Upper lobe of right lung (tissue), 1 donor: ENCODE measurements at regions not wholly inside any gene's neighbourhood (a gene's known extent, or its start where the extent isn't known, plus 50 kb on each side); places are given as distances from the start of the nearest gene placed in this dataset.

Experiments
- ATAC-seq: fragments of 200-7000 bp; cut with Tn5 transposase; one replicate; pipeline ENCODE4 v1.9.1; 2020; ENCODE audit warnings: mild to moderate bottlenecking, moderate library complexity
- DNase-seq: peaks from one replicate; pipeline ENCODE4 v3.0.0-alpha.2; 2020
- H3K27ac ChIP-seq: fragments of 200-600 bp; one replicate; pipeline ENCODE4 v1.8.0; 2022
- H3K27me3 ChIP-seq: fragments of 200-600 bp; one replicate; pipeline ENCODE4 v1.8.0; 2022; ENCODE audit warnings: mild to moderate bottlenecking
- H3K36me3 ChIP-seq: fragments of 200-600 bp; one replicate; pipeline ENCODE4 v1.8.0; 2022
- H3K4me1 ChIP-seq: fragments of 200-600 bp; one replicate; pipeline ENCODE4 v1.8.0; 2022
- H3K4me3 ChIP-seq: fragments of 200-600 bp; one replicate; pipeline ENCODE4 v1.8.0; 2022; ENCODE audit warnings: mild to moderate bottlenecking
- H3K9me3 ChIP-seq: fragments of 200-600 bp; one replicate; pipeline ENCODE4 v1.8.0; 2022
- intact Hi-C: fragments of 100-400 bp; cut with DNase I; formaldehyde crosslinking; loops from one replicate; pipeline ENCODE4 v1.11.0; 2022
- TF ChIP-seq, protein P1 (sequence below): fragments of 200-600 bp; IDR thresholded peaks from one replicate; pipeline ENCODE4 v1.8.0; 2022; ENCODE audit warnings: antibody characterized with exemption
- donor health status: DM: no; HTN: yes; CAD: no; lungs with severe emphysema.

GRCh38 chr16:77085981-77086380 lies 105.0 kb upstream of the MON1B start:
- TF ChIP-seq, protein P1, sequence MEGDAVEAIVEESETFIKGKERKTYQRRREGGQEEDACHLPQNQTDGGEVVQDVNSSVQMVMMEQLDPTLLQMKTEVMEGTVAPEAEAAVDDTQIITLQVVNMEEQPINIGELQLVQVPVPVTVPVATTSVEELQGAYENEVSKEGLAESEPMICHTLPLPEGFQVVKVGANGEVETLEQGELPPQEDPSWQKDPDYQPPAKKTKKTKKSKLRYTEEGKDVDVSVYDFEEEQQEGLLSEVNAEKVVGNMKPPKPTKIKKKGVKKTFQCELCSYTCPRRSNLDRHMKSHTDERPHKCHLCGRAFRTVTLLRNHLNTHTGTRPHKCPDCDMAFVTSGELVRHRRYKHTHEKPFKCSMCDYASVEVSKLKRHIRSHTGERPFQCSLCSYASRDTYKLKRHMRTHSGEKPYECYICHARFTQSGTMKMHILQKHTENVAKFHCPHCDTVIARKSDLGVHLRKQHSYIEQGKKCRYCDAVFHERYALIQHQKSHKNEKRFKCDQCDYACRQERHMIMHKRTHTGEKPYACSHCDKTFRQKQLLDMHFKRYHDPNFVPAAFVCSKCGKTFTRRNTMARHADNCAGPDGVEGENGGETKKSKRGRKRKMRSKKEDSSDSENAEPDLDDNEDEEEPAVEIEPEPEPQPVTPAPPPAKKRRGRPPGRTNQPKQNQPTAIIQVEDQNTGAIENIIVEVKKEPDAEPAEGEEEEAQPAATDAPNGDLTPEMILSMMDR, result no peak
- H3K36me3 ChIP-seq, result no peaks in the 10 kb centered on the region
- intact Hi-C loops, result no loop called here
- H3K9me3 ChIP-seq, result no peaks in the 10 kb centered on the region
- ATAC-seq, result no peak
- no peaks in the 10 kb centered on the region for H3K27me3 ChIP-seq
- no peak overlapping the region for H3K4me3 ChIP-seq
- no peaks in the 10 kb centered on the region for H3K4me1 ChIP-seq
- no peak overlapping the region for H3K27ac ChIP-seq
- no peak for DNase-seq

GRCh38 chr16:77090062-77090461 lies 100.9 kb upstream of the MON1B start:
- intact Hi-C loops, result no loop called here
- Histone ChIP-seq H3K9me3 (no peaks in the 10 kb centered on the region), H3K27me3 (no peaks in the 10 kb centered on the region), H3K27ac (no peak overlapping the region), H3K4me1 (no peaks in the 10 kb centered on the region), H3K4me3 (no peak overlapping the region), H3K36me3 (no peaks in the 10 kb centered on the region)
- TF ChIP-seq, protein P1, result no peak
- no peak for DNase-seq
- ATAC-seq, result no peak

GRCh38 chr16:77093309-77093708 lies 97.7 kb upstream of the MON1B start:
- intact Hi-C loops, result no loop called here
- TF ChIP-seq, protein P1, result no peak
- no peaks in the 10 kb centered on the region for H3K9me3 ChIP-seq
- ATAC-seq, result no peak
- H3K27me3 ChIP-seq, result no peaks in the 10 kb centered on the region
- H3K4me1 ChIP-seq, result no peaks in the 10 kb centered on the region
- H3K4me3 ChIP-seq, result no peak overlapping the region
- H3K27ac ChIP-seq, result no peak overlapping the region
- DNase-seq, result no peak
- H3K36me3 ChIP-seq, result no peaks in the 10 kb centered on the region

DNA sequence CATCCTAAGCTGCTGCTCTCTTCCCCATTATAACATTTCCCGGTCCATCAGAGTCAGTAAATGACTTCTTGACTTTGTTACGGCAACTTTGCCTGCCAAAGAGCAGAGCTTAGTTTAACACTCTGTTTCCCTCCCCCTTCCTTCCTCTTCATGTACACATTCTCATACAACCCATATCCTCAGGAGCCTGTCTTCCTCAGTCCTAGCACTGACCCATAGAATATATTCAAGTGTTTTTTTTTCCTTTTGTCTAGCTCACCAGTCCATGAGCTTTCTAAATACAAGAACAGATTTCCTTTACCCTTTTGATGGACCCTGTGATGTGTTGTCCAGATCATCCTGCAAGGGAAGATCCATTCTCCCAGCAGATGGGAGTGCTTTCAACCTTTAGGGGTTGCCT lies 97.0 kb upstream of the MON1B start:
- TF ChIP-seq, protein P1, result no peak
- no peak overlapping the region for H3K4me3 ChIP-seq
- no peaks in the 10 kb centered on the region for H3K27me3 ChIP-seq
- intact Hi-C loops, result no loop called here
- H3K9me3 ChIP-seq, result no peaks in the 10 kb centered on the region
- no peak for ATAC-seq
- no peak for DNase-seq
- no peak overlapping the region for H3K27ac ChIP-seq
- H3K4me1 ChIP-seq, result no peaks in the 10 kb centered on the region
- no peaks in the 10 kb centered on the region for H3K36me3 ChIP-seq

DNA sequence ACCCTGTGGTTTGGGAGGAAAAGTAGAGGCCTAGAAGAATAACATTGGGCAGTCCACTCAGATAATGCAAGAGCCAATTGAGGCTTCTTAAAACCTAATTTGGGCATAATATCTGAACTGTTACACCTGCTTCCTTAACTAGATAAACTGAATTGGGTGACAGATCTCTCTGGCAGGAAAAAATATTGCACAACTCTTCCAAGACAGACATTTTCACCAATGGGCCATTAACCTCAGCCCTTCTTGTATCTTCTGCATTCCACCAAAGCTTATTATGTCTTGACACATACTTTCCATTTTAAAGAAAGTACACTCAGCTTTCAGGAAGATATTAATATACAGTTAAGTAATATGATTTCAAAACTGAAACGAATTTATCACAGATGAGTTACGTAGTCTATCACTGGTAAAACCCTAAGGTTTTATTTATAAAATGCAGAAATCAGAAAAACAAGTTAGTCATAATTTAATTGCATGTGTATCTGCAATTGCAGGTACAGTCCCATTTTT lies 79.9 kb upstream of the MON1B start:
- TF ChIP-seq, protein P1, result no peak
- H3K27ac ChIP-seq, result no peak overlapping the region
- no peak for DNase-seq
- intact Hi-C loops, result no loop called here
- peaks cover 5% of the 10 kb centered on the region for H3K4me1 ChIP-seq
- H3K27me3 ChIP-seq, result no peaks in the 10 kb centered on the region
- H3K36me3 ChIP-seq, result no peaks in the 10 kb centered on the region
- H3K9me3 ChIP-seq, result no peaks in the 10 kb centered on the region
- no peak for ATAC-seq
- no peak overlapping the region for H3K4me3 ChIP-seq

DNA sequence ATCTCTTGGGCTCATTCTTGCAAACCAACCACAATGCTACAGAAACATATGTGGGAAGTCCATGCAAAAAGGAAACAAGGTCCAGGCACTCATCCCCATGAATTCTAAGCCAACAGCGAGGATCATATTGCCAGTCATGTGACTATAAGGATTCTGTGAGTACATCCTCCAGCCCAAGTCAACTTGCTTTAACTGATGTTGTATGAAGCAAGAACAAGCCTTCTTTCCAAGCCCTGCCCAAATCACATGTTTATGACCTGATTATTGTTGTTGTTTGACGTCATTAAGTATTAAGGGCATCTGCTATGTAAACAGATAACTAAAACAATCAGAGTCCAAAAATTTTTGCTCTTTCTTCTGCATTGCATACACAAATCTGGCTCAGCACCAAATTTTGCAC lies 78.2 kb upstream of the MON1B start:
- H3K4me3 ChIP-seq, result no peak overlapping the region
- H3K27ac ChIP-seq, result no peak overlapping the region
- H3K4me1 ChIP-seq, result peaks cover 5% of the 10 kb centered on the region
- TF ChIP-seq, protein P1, result no peak
- DNase-seq (no peak), ATAC-seq (no peak)
- no peaks in the 10 kb centered on the region for H3K36me3 ChIP-seq
- H3K27me3 ChIP-seq, result no peaks in the 10 kb centered on the region
- intact Hi-C loops, result no loop called here
- H3K9me3 ChIP-seq, result no peaks in the 10 kb centered on the region
